Vagina (tissue), 2 donors: ENCODE measurements at regions not wholly inside any gene's neighbourhood (a gene's known extent, or its start where the extent isn't known, plus 50 kb on each side); places are given as distances from the start of the nearest gene placed in this dataset.

ENCODE experiments used
- DNase-seq, 2 donors: peaks; one replicate each; pipeline ENCODE4 v3.0.0-alpha.2; 2017; ENCODE audit errors: extremely low spot score in 2 of 2
- H3K27ac ChIP-seq: fragments of 200-600 bp; sonication (generic); one replicate; pipeline ENCODE4 v1.5.1; 2019
- H3K27me3 ChIP-seq: fragments of 200-600 bp; sonication (generic); one replicate; pipeline ENCODE4 v1.5.1; 2019
- H3K36me3 ChIP-seq, 2 donors: fragments of 200-600 bp; sonication (generic); one replicate each; pipeline ENCODE4 v1.5.1; 2017 to 2019
- H3K4me1 ChIP-seq: fragments of 200-600 bp; sonication (generic); one replicate; pipeline ENCODE4 v1.5.1; 2019
- H3K4me3 ChIP-seq, 2 donors: fragments of 200-600 bp; sonication (generic); 1 replicate in 1 of 2; 2 replicates in 1 of 2; pipeline ENCODE4 v1.5.1; 2016 to 2019
- H3K9me3 ChIP-seq: fragments of 200-600 bp; sonication (generic); one replicate; pipeline ENCODE4 v1.5.1; 2019
- CTCF ChIP-seq, 3 experiments: fragments of 450-650 bp in 2 of 3; fragments of 200-600 bp in 1 of 3; sonication (generic) in 1 of 3; IDR thresholded peaks; one replicate each; pipeline ENCODE4 v1.5.1; 2017 to 2019; ENCODE audit warnings: antibody characterized with exemption in 3 of 3, mild to moderate bottlenecking in 2 of 3, moderate library complexity in 2 of 3
- POLR2A ChIP-seq, 2 donors: fragments of 450-650 bp; IDR thresholded peaks; one replicate each; pipeline ENCODE4 v1.6.1; 2017; ENCODE audit warnings: antibody characterized with exemption in 2 of 2, mild to moderate bottlenecking in 2 of 2, moderate library complexity in 2 of 2
- POLR2AphosphoS5 ChIP-seq, 2 donors: sonication (generic); formaldehyde crosslinking; IDR thresholded peaks; one replicate each; pipeline ENCODE4 v1.9.0; 2017; ENCODE audit warnings: antibody characterized with exemption in 2 of 2, mild to moderate bottlenecking in 2 of 2, low read depth in 1 of 2; ENCODE audit not compliant: insufficient read depth in 1 of 2
- intact Hi-C: fragments of 100-400 bp; cut with DNase I; formaldehyde crosslinking; loops from one replicate; pipeline ENCODE4 v1.15.1; 2023

- no peaks in the 10 kb centered on the region for H3K4me1 ChIP-seq
- no peak overlapping the region for H3K27ac ChIP-seq
- H3K9me3 ChIP-seq, result no peaks in the 10 kb centered on the region
- intact Hi-C loops, result no loop called here
- H3K27me3 ChIP-seq, result no peaks in the 10 kb centered on the region
- no peak overlapping the region for H3K4me3 ChIP-seq
- TF ChIP-seq POLR2AphosphoS5 (IDR thresholded peaks at IDR 0.05; ENCODE audit: insufficient read depth in 1 of 2, low read depth in 1 of 2), result no peak
- TF ChIP-seq POLR2A (IDR thresholded peaks at IDR 0.05), result no peak
- TF ChIP-seq CTCF (IDR thresholded peaks at IDR 0.05), result no peak
- H3K36me3 ChIP-seq, result no peaks in the 10 kb centered on the region
- DNase-seq, result no peak
Observed at GRCh38 chr12:87119713-87120112, 863.5 kb upstream of the MGAT4C start.

DNA sequence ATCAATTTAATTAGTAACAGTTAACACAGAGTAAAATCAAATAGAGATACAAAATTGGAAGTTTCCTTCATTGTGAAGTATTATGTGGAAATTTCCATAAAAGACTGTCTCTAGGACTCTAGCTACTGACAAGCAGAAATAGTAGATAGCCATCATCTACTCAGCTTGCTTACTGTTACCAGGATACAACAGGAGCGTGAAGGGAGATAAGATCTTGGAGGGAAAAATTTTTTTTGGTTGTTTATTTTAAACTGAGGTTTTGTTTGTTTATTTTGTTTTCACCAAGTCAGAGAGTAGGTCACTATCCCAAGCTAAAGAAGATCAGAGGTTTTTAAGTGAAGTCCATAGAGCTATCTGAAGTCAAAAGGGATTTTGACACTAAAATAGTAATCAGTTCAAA lies 861.3 kb upstream of the MGAT4C start:
- no peak for DNase-seq
- H3K27ac ChIP-seq, result no peak overlapping the region
- H3K4me3 ChIP-seq, result no peak overlapping the region
- H3K36me3 ChIP-seq, result no peaks in the 10 kb centered on the region
- no peaks in the 10 kb centered on the region for H3K4me1 ChIP-seq
- intact Hi-C loops, result no loop called here
- TF ChIP-seq POLR2A (IDR thresholded peaks at IDR 0.05), result no peak
- TF ChIP-seq CTCF (IDR thresholded peaks at IDR 0.05), result no peak
- TF ChIP-seq POLR2AphosphoS5 (IDR thresholded peaks at IDR 0.05; ENCODE audit: insufficient read depth in 1 of 2, low read depth in 1 of 2), result no peak
- H3K27me3 ChIP-seq, result no peaks in the 10 kb centered on the region
- H3K9me3 ChIP-seq, result no peaks in the 10 kb centered on the region

GRCh38 chr12:87116780-87117179 lies 860.6 kb upstream of the MGAT4C start:
- no peaks in the 10 kb centered on the region for H3K9me3 ChIP-seq
- intact Hi-C loops, result no loop called here
- no peaks in the 10 kb centered on the region for H3K36me3 ChIP-seq
- no peak for TF ChIP-seq CTCF (IDR thresholded peaks at IDR 0.05)
- TF ChIP-seq POLR2A (IDR thresholded peaks at IDR 0.05), result no peak
- TF ChIP-seq POLR2AphosphoS5 (IDR thresholded peaks at IDR 0.05; ENCODE audit: insufficient read depth in 1 of 2, low read depth in 1 of 2), result no peak
- H3K27ac ChIP-seq, result no peak overlapping the region
- H3K4me3 ChIP-seq, result no peak overlapping the region
- no peaks in the 10 kb centered on the region for H3K4me1 ChIP-seq
- H3K27me3 ChIP-seq, result no peaks in the 10 kb centered on the region
- DNase-seq, result no peak

- no peaks in the 10 kb centered on the region for H3K4me1 ChIP-seq
- H3K27ac ChIP-seq, result no peak overlapping the region
- intact Hi-C loops, result no loop called here
- H3K4me3 ChIP-seq, result no peak overlapping the region
- no peaks in the 10 kb centered on the region for H3K27me3 ChIP-seq
- no peaks in the 10 kb centered on the region for H3K36me3 ChIP-seq
- TF ChIP-seq POLR2A (IDR thresholded peaks at IDR 0.05) (no peak), POLR2AphosphoS5 (IDR thresholded peaks at IDR 0.05; ENCODE audit: insufficient read depth in 1 of 2, low read depth in 1 of 2) (no peak)
- DNase-seq, result no peak
- H3K9me3 ChIP-seq, result no peaks in the 10 kb centered on the region
Observed at GRCh38 chr12:87112571-87113345, 856.6 kb upstream of the MGAT4C start.

GRCh38 chr12:87107766-87108165 lies 851.6 kb upstream of the MGAT4C start:
- TF ChIP-seq CTCF (IDR thresholded peaks at IDR 0.05) (no peak), POLR2AphosphoS5 (IDR thresholded peaks at IDR 0.05; ENCODE audit: insufficient read depth in 1 of 2, low read depth in 1 of 2) (no peak), POLR2A (IDR thresholded peaks at IDR 0.05) (no peak)
- Histone ChIP-seq H3K36me3 (no peaks in the 10 kb centered on the region), H3K27ac (no peak overlapping the region), H3K9me3 (no peaks in the 10 kb centered on the region), H3K4me1 (no peaks in the 10 kb centered on the region), H3K27me3 (no peaks in the 10 kb centered on the region), H3K4me3 (no peak overlapping the region)
- intact Hi-C loops, result no loop called here
- DNase-seq, result no peak
